ENCODE measurements at regions not wholly inside any gene's neighbourhood (a gene's known extent, or its start where the extent isn't known, plus 50 kb on each side); places are given as distances from the start of the nearest gene placed in this dataset.

DNA sequence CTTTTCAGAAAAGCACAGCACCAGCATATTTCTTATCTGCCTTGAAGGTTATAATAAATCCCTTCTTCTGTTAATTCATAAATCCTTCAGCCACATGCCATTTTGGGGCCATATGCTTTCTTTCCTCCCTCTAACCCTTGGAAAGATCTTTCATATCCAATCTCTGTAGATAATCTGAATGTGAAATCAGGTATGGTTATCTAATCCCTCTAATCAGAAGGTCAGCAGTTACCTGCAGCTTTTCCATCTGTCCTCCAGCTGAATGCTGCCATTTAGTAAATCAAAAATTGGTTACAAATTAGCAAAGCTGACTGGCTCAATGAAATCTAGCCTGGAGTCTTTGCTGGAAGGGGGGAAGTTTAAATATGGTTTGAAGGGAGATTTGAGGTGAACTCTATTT is 230.5 kb downstream of the PIK3C3 start:
- TF ChIP-seq POLR2AphosphoS5 (IDR thresholded peaks at IDR 0.05) (no peak), POLR2A (IDR thresholded peaks at IDR 0.05) (no peak), EP300 (IDR thresholded peaks at IDR 0.05) (no peak), CTCF (IDR thresholded peaks at IDR 0.05) (no peak)
- Histone ChIP-seq H3K9me3 (no peaks in the 10 kb centered on the region), H3K4me1 (no peaks in the 10 kb centered on the region), H3K36me3 (no peaks in the 10 kb centered on the region), H3K27me3 (no peaks in the 10 kb centered on the region), H3K27ac (no peak overlapping the region), H3K4me3 (no peak overlapping the region)
- intact Hi-C loops (cut with DNase I), result no loop called here
- DNase-seq, result no peak

GRCh38 chr18:42187611-42188380 is 232.8 kb downstream of the PIK3C3 start:
- H3K27me3 ChIP-seq, result no peaks in the 10 kb centered on the region
- H3K27ac ChIP-seq, result no peak overlapping the region
- no peaks in the 10 kb centered on the region for H3K9me3 ChIP-seq
- H3K4me3 ChIP-seq, result no peak overlapping the region
- no peak for TF ChIP-seq POLR2A (IDR thresholded peaks at IDR 0.05)
- no peak for TF ChIP-seq EP300 (IDR thresholded peaks at IDR 0.05)
- no peak for TF ChIP-seq POLR2AphosphoS5 (IDR thresholded peaks at IDR 0.05)
- no peak for TF ChIP-seq CTCF (IDR thresholded peaks at IDR 0.05)
- no peaks in the 10 kb centered on the region for H3K36me3 ChIP-seq
- intact Hi-C loops (cut with DNase I), result no loop called here
- no peak for DNase-seq
- H3K4me1 ChIP-seq, result no peaks in the 10 kb centered on the region
- 71 to 80% methylated on average over 4 of the region's 4 CpGs for WGBS, 2 donors

GRCh38 chr18:42190643-42191042 is 235.6 kb downstream of the PIK3C3 start:
- no peak for TF ChIP-seq CTCF (IDR thresholded peaks at IDR 0.05)
- no peak for TF ChIP-seq POLR2AphosphoS5 (IDR thresholded peaks at IDR 0.05)
- Histone ChIP-seq H3K4me3 (no peak overlapping the region), H3K27ac (no peak overlapping the region), H3K27me3 (no peaks in the 10 kb centered on the region), H3K9me3 (no peaks in the 10 kb centered on the region), H3K36me3 (no peaks in the 10 kb centered on the region), H3K4me1 (no peaks in the 10 kb centered on the region)
- no peak for DNase-seq
- intact Hi-C loops (cut with DNase I), result no loop called here
- 89 to 90% methylated on average over 3 of the region's 3 CpGs for WGBS, 2 donors

DNA sequence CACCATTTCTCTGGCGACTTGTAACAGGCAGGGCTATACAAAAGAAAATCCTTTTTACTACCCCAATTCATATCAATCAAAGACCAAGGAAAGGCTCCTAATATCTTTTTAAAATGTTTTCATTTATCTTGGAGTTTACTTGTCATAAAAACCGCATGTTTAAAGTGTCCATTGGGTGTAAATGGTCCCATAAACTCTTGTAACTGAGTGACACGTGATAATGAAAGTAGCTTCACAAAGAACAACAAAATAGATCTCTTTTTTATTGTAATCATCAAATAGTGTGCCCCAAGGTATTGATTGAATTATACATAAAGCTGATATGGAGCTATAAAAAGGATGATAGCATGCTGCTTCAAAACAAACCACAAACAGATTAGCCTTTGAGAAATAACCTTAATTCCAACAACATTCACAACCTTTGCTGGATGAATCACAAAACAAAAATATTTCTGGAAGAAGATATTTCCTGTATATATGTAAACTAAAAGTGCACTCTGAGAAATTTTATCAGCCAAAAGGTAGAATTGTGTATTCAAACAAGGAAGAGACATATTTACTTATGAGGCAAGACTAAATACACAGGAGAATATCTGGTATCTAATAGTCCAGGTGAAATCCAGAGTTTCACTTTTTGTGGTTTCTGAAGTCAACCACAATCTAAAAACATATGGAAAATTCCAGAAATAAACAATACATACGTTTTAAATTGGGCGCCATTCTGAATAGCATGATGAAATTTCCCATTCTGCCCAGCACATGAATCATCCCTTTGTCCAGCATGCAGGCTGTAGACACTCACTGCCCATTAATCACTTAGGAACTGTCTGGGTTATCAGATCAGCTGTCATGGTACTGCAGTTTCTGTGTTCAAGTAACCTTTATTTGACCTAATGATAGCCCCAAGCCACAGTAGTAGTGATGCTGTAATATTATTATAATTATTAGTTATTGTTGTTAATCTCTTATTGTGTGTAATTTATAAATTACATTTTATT is 237.5 kb downstream of the PIK3C3 start:
- no peak overlapping the region for H3K4me3 ChIP-seq
- no peak overlapping the region for H3K27ac ChIP-seq
- DNase-seq, result no peak
- H3K36me3 ChIP-seq, result no peaks in the 10 kb centered on the region
- no peaks in the 10 kb centered on the region for H3K27me3 ChIP-seq
- WGBS, 2 donors, result 36 to 56% methylated on average over 5 of the region's 5 CpGs
- TF ChIP-seq EP300 (IDR thresholded peaks at IDR 0.05), result no peak
- TF ChIP-seq POLR2AphosphoS5 (IDR thresholded peaks at IDR 0.05), result no peak
- TF ChIP-seq CTCF (IDR thresholded peaks at IDR 0.05), result no peak
- TF ChIP-seq POLR2A (IDR thresholded peaks at IDR 0.05), result no peak
- no peaks in the 10 kb centered on the region for H3K4me1 ChIP-seq
- H3K9me3 ChIP-seq, result no peaks in the 10 kb centered on the region
- intact Hi-C loops (cut with DNase I), result no loop called here
